H9 (cell line): ENCODE measurements at regions not wholly inside any gene's neighbourhood (a gene's known extent, or its start where the extent isn't known, plus 50 kb on each side); places are given as distances from the start of the nearest gene placed in this dataset.

Source experiments
- DNase-seq: peaks from one replicate; pipeline ENCODE4 v3.0.0-alpha.2; 2017
- H2AFZ ChIP-seq: one replicate; pipeline ENCODE4 v1.6.1; 2013; ENCODE audit warnings: mild to moderate bottlenecking, low read length, control low read depth, moderate library complexity
- H2AK5ac ChIP-seq: 2 replicates; pipeline ENCODE4 v1.6.1; 2013; ENCODE audit warnings: low read length, control low read depth, mixed read lengths; ENCODE audit not compliant: insufficient read length
- H2BK120ac ChIP-seq: one replicate; pipeline ENCODE4 v1.6.1; 2013; ENCODE audit warnings: low read depth, mild to moderate bottlenecking, low read length, control low read depth, inconsistent platforms; ENCODE audit not compliant: poor library complexity, severe bottlenecking
- H2BK12ac ChIP-seq: 2 replicates; pipeline ENCODE4 v1.6.1; 2013; ENCODE audit warnings: low read length, control low read depth, mixed read lengths, low read depth; ENCODE audit not compliant: insufficient read length
- H2BK15ac ChIP-seq: 2 replicates; pipeline ENCODE4 v1.6.1; 2013; ENCODE audit warnings: low read depth, low read length, control low read depth
- H2BK20ac ChIP-seq: one replicate; pipeline ENCODE4 v1.6.1; 2013; ENCODE audit warnings: low read depth, mild to moderate bottlenecking, low read length, control low read depth, inconsistent platforms; ENCODE audit not compliant: poor library complexity, severe bottlenecking
- H2BK5ac ChIP-seq: 2 replicates; pipeline ENCODE4 v1.6.1; 2013; ENCODE audit warnings: low read length, control low read depth, mixed read lengths; ENCODE audit not compliant: insufficient read length
- H3K14ac ChIP-seq: 2 replicates; pipeline ENCODE4 v1.6.1; 2013; ENCODE audit warnings: low read length, control low read depth; ENCODE audit not compliant: insufficient read depth
- H3K18ac ChIP-seq: 2 replicates; pipeline ENCODE4 v1.6.1; 2013; ENCODE audit warnings: low read depth, mild to moderate bottlenecking, mixed read lengths, low read length, control low read depth; ENCODE audit not compliant: insufficient read length
- H3K23ac ChIP-seq: 2 replicates; pipeline ENCODE4 v1.6.1; 2013; ENCODE audit warnings: low read length, control low read depth, mixed read lengths, low read depth; ENCODE audit not compliant: insufficient read length
- H3K23me2 ChIP-seq: 2 replicates; pipeline ENCODE4 v1.6.1; 2013; ENCODE audit warnings: low read depth, mild to moderate bottlenecking, mixed read lengths, low read length, control low read depth; ENCODE audit not compliant: insufficient read length, poor library complexity, severe bottlenecking
- H3K27ac ChIP-seq: 2 replicates; pipeline ENCODE4 v1.5.1; 2013; ENCODE audit warnings: low read length, control low read depth, mixed read lengths, low read depth; ENCODE audit not compliant: insufficient read length
- H3K27me3 ChIP-seq: 2 replicates; pipeline ENCODE4 v1.6.1; 2013; ENCODE audit warnings: low read length, control low read depth, inconsistent platforms; ENCODE audit not compliant: insufficient read depth
- H3K4ac ChIP-seq: 2 replicates; pipeline ENCODE4 v1.6.1; 2013; ENCODE audit warnings: low read depth, mild to moderate bottlenecking, control low read depth, inconsistent platforms, low read length, moderate library complexity
- H3K4me1 ChIP-seq: 2 replicates; pipeline ENCODE4 v1.6.1; 2013; ENCODE audit warnings: low read length, control low read depth, inconsistent platforms; ENCODE audit not compliant: insufficient read depth
- H3K4me2 ChIP-seq: 2 replicates; pipeline ENCODE4 v1.6.1; 2013; ENCODE audit warnings: low read length, control low read depth, mixed read lengths; ENCODE audit not compliant: insufficient read length, insufficient read depth
- H3K56ac ChIP-seq: 2 replicates; pipeline ENCODE4 v1.6.1; 2013; ENCODE audit warnings: low read depth, mild to moderate bottlenecking, mixed read lengths, low read length, control low read depth; ENCODE audit not compliant: insufficient read length
- H3K79me1 ChIP-seq: 2 replicates; pipeline ENCODE4 v1.6.1; 2013; ENCODE audit warnings: low read depth, mild to moderate bottlenecking, moderate library complexity, low read length, control low read depth, inconsistent platforms; ENCODE audit not compliant: insufficient read depth, poor library complexity, severe bottlenecking
- H3K79me2 ChIP-seq: 2 replicates; pipeline ENCODE4 v1.6.1; 2013; ENCODE audit warnings: low read length, control low read depth, inconsistent platforms; ENCODE audit not compliant: insufficient read depth
- H3K9ac ChIP-seq: 2 replicates; pipeline ENCODE4 v1.6.1; 2013; ENCODE audit warnings: low read length, control low read depth, mixed read lengths; ENCODE audit not compliant: insufficient read length; ENCODE audit errors: extremely low read depth
- H3K9me3 ChIP-seq: one replicate; pipeline ENCODE4 v1.6.1; 2013; ENCODE audit warnings: low read depth, low read length, inconsistent platforms; ENCODE audit not compliant: control insufficient read depth
- H3T11ph ChIP-seq: one replicate; pipeline ENCODE4 v1.6.1; 2013; ENCODE audit warnings: mild to moderate bottlenecking, low read length, control low read depth, inconsistent platforms
- H4K20me1 ChIP-seq: one replicate; pipeline ENCODE4 v1.6.1; 2013; ENCODE audit not compliant: control insufficient read depth, insufficient read length, insufficient read depth
- H4K5ac ChIP-seq: 2 replicates; pipeline ENCODE4 v1.6.1; 2013; ENCODE audit warnings: low read depth, mild to moderate bottlenecking, mixed read lengths, low read length, control low read depth; ENCODE audit not compliant: insufficient read length
- H4K8ac ChIP-seq: replicated peaks from 2 replicates; pipeline ENCODE4 v1.6.1; 2013; ENCODE audit warnings: low read length, control low read depth, mixed read lengths, low read depth; ENCODE audit not compliant: insufficient read length
- H4K91ac ChIP-seq: 2 replicates; pipeline ENCODE4 v1.6.1; 2013; ENCODE audit warnings: low read depth, mild to moderate bottlenecking, moderate library complexity, mixed read lengths, low read length, control low read depth; ENCODE audit not compliant: insufficient read length
- H3K27ac Mint-ChIP-seq, 3 experiments: 2 replicates in 2 of 3; 3 replicates in 1 of 3; pipeline ENCODE4 v1.8.0; 2020 to 2021; ENCODE audit warnings: mixed read lengths in 3 of 3, mild to moderate bottlenecking in 1 of 3, moderate library complexity in 1 of 3
- H3K27me3 Mint-ChIP-seq: 2 replicates; pipeline ENCODE4 v1.8.0; 2021; ENCODE audit warnings: low read depth, mild to moderate bottlenecking, moderate library complexity, mixed read lengths
- H3K36me3 Mint-ChIP-seq, 3 experiments: 2 replicates in 2 of 3; 3 replicates in 1 of 3; pipeline ENCODE4 v1.8.0; 2020 to 2021; ENCODE audit warnings: low read depth in 3 of 3, mixed read lengths in 3 of 3; ENCODE audit not compliant: insufficient read depth in 1 of 3
- H3K4me1 Mint-ChIP-seq, 2 experiments: 2 replicates each; pipeline ENCODE4 v1.8.0; 2020; ENCODE audit warnings: mixed read lengths in 2 of 2
- H3K4me3 Mint-ChIP-seq, 2 experiments: 2 replicates in 1 of 2; 3 replicates in 1 of 2; pipeline ENCODE4 v1.8.0; 2020 to 2021; ENCODE audit warnings: mild to moderate bottlenecking in 2 of 2, mixed read lengths in 2 of 2, moderate library complexity in 1 of 2
- H3K9me3 Mint-ChIP-seq, 2 experiments: 2 replicates in 1 of 2; 3 replicates in 1 of 2; pipeline ENCODE4 v1.8.0; 2020; ENCODE audit warnings: mild to moderate bottlenecking in 2 of 2, mixed read lengths in 2 of 2, moderate library complexity in 1 of 2
- WGBS: extraction: QIAGEN DNeasy Blood & Tissue Kit; methylation state at CpG from one replicate; pipeline ENCODE4 v1.1.7; 2013; ENCODE audit warnings: missing lambda C conversion rate, low lambda C conversion rate, mixed read lengths; ENCODE audit not compliant: insufficient read length; ENCODE audit errors: extremely low coverage; 5-methylcytosine and 5-hydroxymethylcytosine counted together
- TF ChIP-seq, protein P1 (sequence below): fragments of 200-600 bp; sonication (generic); conservative IDR thresholded peaks from 3 replicates; pipeline ENCODE4 v1.8.0; 2021; ENCODE audit warnings: antibody characterized with exemption, mild to moderate bottlenecking

DNA sequence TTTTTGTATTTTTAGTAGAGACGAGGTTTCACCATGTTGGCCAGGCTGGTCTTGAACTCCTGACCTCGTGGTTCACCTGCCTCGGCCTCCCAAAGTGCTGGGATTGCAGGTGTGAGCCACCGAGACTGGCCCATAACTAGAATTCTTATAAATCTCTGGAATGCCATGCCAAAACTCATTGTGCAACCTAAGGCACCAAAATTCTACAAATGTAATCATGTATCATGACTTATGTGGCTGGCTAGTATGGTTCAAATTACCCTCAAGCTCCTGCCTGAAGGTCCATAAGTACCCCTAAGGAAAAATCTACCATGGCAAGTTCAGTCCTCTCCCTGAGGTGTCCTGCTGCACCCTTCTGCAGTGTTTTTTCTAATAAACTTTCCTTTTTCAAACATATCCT, 63.8 kb upstream of the CSF1 start:
- no peak overlapping the region for H3K27ac ChIP-seq
- H3K36me3 Mint-ChIP-seq = peaks cover 0 to 4% (median 2%) of the 10 kb centered on the region in 3 experiments; a peak in 3 of 7 replicates
- no peaks in the 10 kb centered on the region for H4K20me1 ChIP-seq
- no peak overlapping the region for H3K56ac ChIP-seq
- no peak overlapping the region for H4K5ac ChIP-seq
- TF ChIP-seq, protein P1, sequence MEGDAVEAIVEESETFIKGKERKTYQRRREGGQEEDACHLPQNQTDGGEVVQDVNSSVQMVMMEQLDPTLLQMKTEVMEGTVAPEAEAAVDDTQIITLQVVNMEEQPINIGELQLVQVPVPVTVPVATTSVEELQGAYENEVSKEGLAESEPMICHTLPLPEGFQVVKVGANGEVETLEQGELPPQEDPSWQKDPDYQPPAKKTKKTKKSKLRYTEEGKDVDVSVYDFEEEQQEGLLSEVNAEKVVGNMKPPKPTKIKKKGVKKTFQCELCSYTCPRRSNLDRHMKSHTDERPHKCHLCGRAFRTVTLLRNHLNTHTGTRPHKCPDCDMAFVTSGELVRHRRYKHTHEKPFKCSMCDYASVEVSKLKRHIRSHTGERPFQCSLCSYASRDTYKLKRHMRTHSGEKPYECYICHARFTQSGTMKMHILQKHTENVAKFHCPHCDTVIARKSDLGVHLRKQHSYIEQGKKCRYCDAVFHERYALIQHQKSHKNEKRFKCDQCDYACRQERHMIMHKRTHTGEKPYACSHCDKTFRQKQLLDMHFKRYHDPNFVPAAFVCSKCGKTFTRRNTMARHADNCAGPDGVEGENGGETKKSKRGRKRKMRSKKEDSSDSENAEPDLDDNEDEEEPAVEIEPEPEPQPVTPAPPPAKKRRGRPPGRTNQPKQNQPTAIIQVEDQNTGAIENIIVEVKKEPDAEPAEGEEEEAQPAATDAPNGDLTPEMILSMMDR = no peak
- no peak overlapping the region for H2AFZ ChIP-seq
- H3K9me3 ChIP-seq = no peaks in the 10 kb centered on the region
- H3T11ph ChIP-seq = no peak overlapping the region
- H4K91ac ChIP-seq = no peak overlapping the region
- no peak overlapping the region for H2BK120ac ChIP-seq
- no peak overlapping the region for H3K23ac ChIP-seq
- no peak overlapping the region for H2BK12ac ChIP-seq
- H3K4me1 ChIP-seq = no peaks in the 10 kb centered on the region
- H3K18ac ChIP-seq = no peak overlapping the region
- H3K27ac Mint-ChIP-seq = no peak overlapping the region; a peak in 1 of 7 replicates
- no peaks in the 10 kb centered on the region for H3K79me2 ChIP-seq
- no peak overlapping the region for H2BK20ac ChIP-seq
- H2BK5ac ChIP-seq = no peak overlapping the region
- H3K4me1 Mint-ChIP-seq = no peaks in the 10 kb centered on the region; a peak in 1 of 4 replicates
- no peak overlapping the region for H2AK5ac ChIP-seq
- H3K4ac ChIP-seq = no peak overlapping the region
- peaks cover 0 to 4% of the 10 kb centered on the region in 2 experiments; a peak in 1 of 5 replicates for H3K9me3 Mint-ChIP-seq
- no peak overlapping the region for H2BK15ac ChIP-seq
- no peaks in the 10 kb centered on the region for H3K27me3 Mint-ChIP-seq
- H4K8ac ChIP-seq = no peak overlapping the region
- H3K14ac ChIP-seq = no peak overlapping the region
- no CpG with 5 or more reads among the region's 4 CpGs for WGBS
- DNase-seq = no peak
- H3K79me1 ChIP-seq = no peaks in the 10 kb centered on the region
- no peak overlapping the region for H3K9ac ChIP-seq
- H3K4me2 ChIP-seq = no peak overlapping the region
- no peaks in the 10 kb centered on the region for H3K27me3 ChIP-seq
- H3K4me3 Mint-ChIP-seq = no peak overlapping the region
- no peaks in the 10 kb centered on the region for H3K23me2 ChIP-seq
